ENCODE measurements at regions not wholly inside any gene's neighbourhood (a gene's known extent, or its start where the extent isn't known, plus 50 kb on each side); places are given as distances from the start of the nearest gene placed in this dataset.
"Not testable (repeated sequence)": the region's sequence is repeated elsewhere in the genome, so short reads cannot be mapped to it uniquely, and the experiment has no call there.

- no peaks in the 10 kb centered on the region for H3K36me3 ChIP-seq
- H3K27me3 ChIP-seq (replicated peaks; ENCODE audit: insufficient read depth): no peaks in the 10 kb centered on the region
- DNase-seq (ENCODE audit: low spot score): no peak
- no peak overlapping the region for H3K4me3 ChIP-seq
- no peaks in the 10 kb centered on the region for H3K4me1 ChIP-seq (replicated peaks)
- intact Hi-C loops (cut with DNase I): no loop called here
- WGBS: 65% methylated on average over 4 of the region's 4 CpGs
- no peak overlapping the region for H3K27ac ChIP-seq
- TF ChIP-seq POLR2AphosphoS5 (IDR thresholded peaks at IDR 0.05) (no peak), POLR2A (IDR thresholded peaks at IDR 0.05) (no peak), CTCF (IDR thresholded peaks at IDR 0.05) (no peak)
- no peaks in the 10 kb centered on the region for H3K9me3 ChIP-seq
Measured at GRCh38 chr11:94243571-94244515, 60.5 kb upstream of the IZUMO1R start.

GRCh38 chr11:94245121-94245520 lies 59.3 kb upstream of the IZUMO1R start:
- TF ChIP-seq POLR2AphosphoS5 (IDR thresholded peaks at IDR 0.05): no peak
- TF ChIP-seq POLR2A (IDR thresholded peaks at IDR 0.05): no peak
- TF ChIP-seq CTCF (IDR thresholded peaks at IDR 0.05): no peak
- no peak for DNase-seq (ENCODE audit: low spot score)

GRCh38 chr11:94248301-94248700 lies 56.1 kb upstream of the IZUMO1R start:
- intact Hi-C loops (cut with DNase I); H3K36me3 ChIP-seq; H3K4me1 ChIP-seq (replicated peaks); H3K27ac ChIP-seq; H3K27me3 ChIP-seq (replicated peaks; ENCODE audit: insufficient read depth); H3K9me3 ChIP-seq; DNase-seq (ENCODE audit: low spot score); H3K4me3 ChIP-seq: not testable (repeated sequence)
- 90% methylated on average over 6 of the region's 6 CpGs for WGBS

More at GRCh38 chr11:94245121-94245520, 59.3 kb upstream of the IZUMO1R start:
- no peaks in the 10 kb centered on the region for H3K4me1 ChIP-seq (replicated peaks)
- no peaks in the 10 kb centered on the region for H3K36me3 ChIP-seq
- H3K4me3 ChIP-seq: no peak overlapping the region
- intact Hi-C loops (cut with DNase I): no loop called here
- no peaks in the 10 kb centered on the region for H3K27me3 ChIP-seq (replicated peaks; ENCODE audit: insufficient read depth)
- H3K27ac ChIP-seq: no peak overlapping the region
- H3K9me3 ChIP-seq: no peaks in the 10 kb centered on the region

- Histone ChIP-seq H3K4me3 (no peak overlapping the region), H3K4me1 (replicated peaks) (no peaks in the 10 kb centered on the region), H3K9me3 (no peaks in the 10 kb centered on the region), H3K27ac (no peak overlapping the region), H3K27me3 (replicated peaks; ENCODE audit: insufficient read depth) (no peaks in the 10 kb centered on the region), H3K36me3 (no peaks in the 10 kb centered on the region)
- DNase-seq (ENCODE audit: low spot score): no peak
- intact Hi-C loops (cut with DNase I): no loop called here
- 89% methylated on average over 1 of the region's 1 CpG for WGBS
- no peak for TF ChIP-seq POLR2AphosphoS5 (IDR thresholded peaks at IDR 0.05)
- no peak for TF ChIP-seq POLR2A (IDR thresholded peaks at IDR 0.05)
- TF ChIP-seq CTCF (IDR thresholded peaks at IDR 0.05): no peak
Measured at GRCh38 chr11:94254214-94254613, 50.2 kb upstream of the IZUMO1R start.

All from prostate gland (tissue), 2 donors.